GM12878 (cell line): ENCODE measurements at regions not wholly inside any gene's neighbourhood (a gene's known extent, or its start where the extent isn't known, plus 50 kb on each side); places are given as distances from the start of the nearest gene placed in this dataset.

ENCODE experiments used
- ATAC-seq: fragments of 200-7000 bp; cut with Tn5 transposase; 3 replicates; pipeline ENCODE4 v1.9.1; 2020; ENCODE audit warnings: mild to moderate bottlenecking, moderate library complexity
- BruUV-seq: library from RNA; stranded (reverse); fragments of 400-500 nt; replicated peaks from 2 replicates; lab custom pipeline; 2021; lab: Mats Ljungman, UMichigan
- CTCF ChIA-PET: fragments of 300-600 bp; sonication (Branson Sonifier 250); formaldehyde crosslinking; extraction: SDS; loops from one replicate; lab custom pipeline; 2021; ENCODE audit warnings: inconsistent platforms; lab: Yijun Ruan, JAX
- POLR2A ChIA-PET: fragments of 350-600 bp; formaldehyde crosslinking; extraction: SDS; loops from one replicate; lab custom pipeline; 2021; ENCODE audit warnings: inconsistent platforms; lab: Charles Lee
- RAD21 ChIA-PET: fragments of 300-600 bp; sonication (Branson Sonifier 250); formaldehyde crosslinking; loops from one replicate; lab custom pipeline; 2023; ENCODE audit warnings: antibody characterized with exemption; ENCODE audit not compliant: unreplicated experiment; lab: Charles Lee
- SMC1A ChIA-PET: fragments of 300-600 bp; sonication (Branson Sonifier 250); formaldehyde crosslinking; loops from one replicate; lab custom pipeline; 2023; ENCODE audit not compliant: unreplicated experiment, uncharacterized antibody; lab: Charles Lee
- DNase-seq: peaks from one replicate; pipeline ENCODE4 v3.0.0-alpha.2; 2011; ENCODE audit warnings: low read depth, low spot score
- FAIRE-seq: peaks from 3 replicates; lab custom pipeline; 2011; peaks lifted over from hg19 to GRCh38; lab: Jason Lieb, UNC
- H2AFZ ChIP-seq: 2 replicates; pipeline ENCODE4 v1.6.0; 2011; ENCODE audit warnings: low read depth, low read length, control low read depth; ENCODE audit not compliant: control insufficient read depth
- H3K27ac ChIP-seq: 2 replicates; pipeline ENCODE4 v1.5.1; 2011; ENCODE audit warnings: control low read depth; ENCODE audit not compliant: control insufficient read depth, insufficient read depth
- H3K27me3 ChIP-seq, 2 experiments: replicated peaks in 1 of 2; 2 replicates each; pipeline versions ENCODE4 v1.6.0 to v1.6.1; 2011; ENCODE audit warnings: low read length in 1 of 2; ENCODE audit not compliant: control insufficient read depth in 2 of 2, insufficient read depth in 2 of 2
- H3K36me3 ChIP-seq, 2 experiments: 2 replicates each; pipeline ENCODE4 v1.5.1; 2011; ENCODE audit warnings: low read length in 1 of 2; ENCODE audit not compliant: control insufficient read depth in 2 of 2, insufficient read depth in 2 of 2
- H3K4me1 ChIP-seq: 2 replicates; pipeline ENCODE4 v1.6.1; 2011; ENCODE audit warnings: mild to moderate bottlenecking, low read length, moderate library complexity, mixed read lengths; ENCODE audit not compliant: control insufficient read depth, insufficient read depth
- H3K4me2 ChIP-seq: 2 replicates; pipeline ENCODE4 v1.6.0; 2011; ENCODE audit warnings: control low read depth; ENCODE audit not compliant: control insufficient read depth, insufficient read depth
- H3K4me3 ChIP-seq: fragments of 200-600 bp; sonication (generic); 2 replicates; pipeline ENCODE4 v1.5.1; 2016
- H3K79me2 ChIP-seq: 2 replicates; pipeline ENCODE4 v1.6.0; 2011; ENCODE audit warnings: low read length; ENCODE audit not compliant: control insufficient read depth, insufficient read depth
- H3K9ac ChIP-seq: 2 replicates; pipeline ENCODE4 v1.8.0; 2011; ENCODE audit warnings: low read length, control low read depth, mixed read lengths; ENCODE audit not compliant: control insufficient read depth, insufficient read depth
- H3K9me3 ChIP-seq: replicated peaks from 3 replicates; pipeline ENCODE4 v1.5.1; 2011; ENCODE audit warnings: mild to moderate bottlenecking, low read length; ENCODE audit not compliant: control insufficient read depth, insufficient read depth
- H4K20me1 ChIP-seq: 2 replicates; pipeline ENCODE4 v1.6.0; 2011; ENCODE audit not compliant: control insufficient read depth, insufficient read depth
- ATF7 ChIP-seq: fragments of 450-650 bp; IDR thresholded peaks from 2 replicates; pipeline ENCODE4 v1.6.1; 2016; ENCODE audit warnings: low read depth, mild to moderate bottlenecking
- CBFB ChIP-seq: IDR thresholded peaks from 2 replicates; pipeline ENCODE4 v1.6.1; 2016; ENCODE audit warnings: antibody characterized with exemption, low read depth
- DPF2 ChIP-seq: fragments of 450-650 bp; IDR thresholded peaks from 2 replicates; pipeline ENCODE4 v1.6.1; 2017; ENCODE audit warnings: mild to moderate bottlenecking
- EP300 ChIP-seq, 2 experiments: fragments of 150-350 bp in 1 of 2; IDR thresholded peaks; 2 replicates each; pipeline ENCODE4 v1.6.1; 2011 to 2012; ENCODE audit warnings: low read depth in 2 of 2, low read length in 2 of 2, borderline replicate concordance in 1 of 2, improper control_type of control experiment in 1 of 2, inconsistent platforms in 1 of 2; ENCODE audit not compliant: control insufficient read depth in 1 of 2
- KDM1A ChIP-seq: fragments of 200-600 bp; sonication (generic); IDR thresholded peaks from 2 replicates; pipeline ENCODE4 v1.6.1; 2016; ENCODE audit warnings: borderline replicate concordance
- POLR2AphosphoS2 ChIP-seq: IDR thresholded peaks from 2 replicates; pipeline ENCODE4 v1.6.1; 2011; ENCODE audit warnings: low read depth, mild to moderate bottlenecking, low read length, improper control_type of control experiment, moderate library complexity
- POLR2AphosphoS5 ChIP-seq: IDR thresholded peaks from 2 replicates; pipeline ENCODE4 v1.6.1; 2011; ENCODE audit warnings: mild to moderate bottlenecking, low read length, inconsistent platforms
- RBBP5 ChIP-seq: fragments of 200-600 bp; sonication (generic); conservative IDR thresholded peaks from 2 replicates; pipeline ENCODE4 v1.6.1; 2016
- SRF ChIP-seq, 2 experiments: IDR thresholded peaks; 2 replicates each; pipeline ENCODE4 v1.6.1; 2011; ENCODE audit warnings: low read depth in 2 of 2, low read length in 2 of 2, mild to moderate bottlenecking in 1 of 2, moderate library complexity in 1 of 2
- STAT1 ChIP-seq: fragments of 450-650 bp; conservative IDR thresholded peaks from 2 replicates; pipeline ENCODE4 v1.6.1; 2014; ENCODE audit warnings: antibody characterized with exemption, mild to moderate bottlenecking
- STAT3 ChIP-seq: IDR thresholded peaks from 2 replicates; pipeline ENCODE4 v1.6.1; 2011; ENCODE audit warnings: low read depth, low read length, improper control_type of control experiment
- ZNF384 ChIP-seq: IDR thresholded peaks from 2 replicates; pipeline ENCODE4 v1.6.1; 2012; ENCODE audit warnings: low read depth, mild to moderate bottlenecking, low read length, improper control_type of control experiment, borderline replicate concordance
- ZNF622 ChIP-seq: fragments of 450-650 bp; IDR thresholded peaks from 2 replicates; pipeline ENCODE4 v1.6.1; 2017; ENCODE audit warnings: mild to moderate bottlenecking, inconsistent platforms
- WGBS: methylation state at CpG from one replicate; pipeline ENCODE4 v1.1.6; 2016; ENCODE audit warnings: low lambda C conversion rate; ENCODE audit not compliant: insufficient replicate concordance, insufficient coverage; ENCODE audit errors: missing lambda C conversion rate; 5-methylcytosine and 5-hydroxymethylcytosine counted together
- in situ Hi-C: fragments of 300-500 bp; cut with MboI; formaldehyde crosslinking; loops from 9 replicates; pipeline ENCODE4 v1.14.3; 2018; ENCODE audit warnings: mixed read lengths
- intact Hi-C: fragments of 100-400 bp; cut with micrococcal nuclease; formaldehyde crosslinking; loops from one replicate; pipeline ENCODE4 v1.14.2; 2022; ENCODE audit not compliant: unreplicated experiment

- Histone ChIP-seq H3K79me2 (no peaks in the 10 kb centered on the region), H3K4me1 (no peaks in the 10 kb centered on the region), H4K20me1 (no peaks in the 10 kb centered on the region), H3K4me3 (no peak overlapping the region), H3K9me3 (no peaks in the 10 kb centered on the region; the same call in 2 of the 3 replicates), H3K4me2 (no peak overlapping the region), H3K27ac (no peak overlapping the region), H3K36me3 (no peaks in the 10 kb centered on the region), H2AFZ (no peak overlapping the region), H3K9ac (no peak overlapping the region), H3K27me3 (no peaks in the 10 kb centered on the region)
- ChIA-PET RAD21 (no interaction called here), SMC1A (no interaction called here), CTCF (no interaction called here), POLR2A (no interaction called here)
- in situ Hi-C loops (no loop called here), intact Hi-C loops (no loop called here)
- no peak for FAIRE-seq
- BruUV-seq = no TSS peak
- no peak for DNase-seq
- 74% methylated on average over 45 of the region's 50 CpGs for WGBS
- TF ChIP-seq STAT1 (no peak), DPF2 (no peak), POLR2AphosphoS5 (no peak), SRF (IDR thresholded peaks at IDR 0.05; ENCODE audit: low read depth in 2 of 2, low read length in 2 of 2) (no peak), CBFB (no peak), POLR2AphosphoS2 (no peak), ZNF384 (no peak), STAT3 (no peak), EP300 (IDR thresholded peaks at IDR 0.05; ENCODE audit: borderline replicate concordance in 1 of 2, control insufficient read depth in 1 of 2, low read depth in 2 of 2, low read length in 2 of 2) (no peak), ATF7 (no peak), ZNF622 (no peak), RBBP5 (no peak), KDM1A (no peak)
- ATAC-seq = no peak
Measured at GRCh38 chr6:170137176-170137891, 153.5 kb downstream of the DLL1 start.
